Transverse colon (tissue), 4 donors: ENCODE measurements at regions not wholly inside any gene's neighbourhood (a gene's known extent, or its start where the extent isn't known, plus 50 kb on each side); places are given as distances from the start of the nearest gene placed in this dataset.

Experiments
- DNase-seq: peaks from one replicate; pipeline ENCODE4 v3.0.0-alpha.2; 2019
- H3K27ac ChIP-seq, 4 donors: fragments of 200-600 bp; sonication (generic); 2 replicates each; pipeline ENCODE4 v1.5.1; 2016 to 2018; ENCODE audit warnings: inconsistent platforms in 4 of 4
- H3K27me3 ChIP-seq: fragments of 200-600 bp; sonication (generic); 2 replicates; pipeline ENCODE4 v1.5.1; 2017; ENCODE audit warnings: inconsistent platforms
- H3K36me3 ChIP-seq, 4 donors: fragments of 200-600 bp; sonication (generic); 2 replicates each; pipeline ENCODE4 v1.5.1; 2017 to 2019; ENCODE audit warnings: inconsistent platforms in 4 of 4
- H3K4me1 ChIP-seq, 4 donors: fragments of 200-600 bp; sonication (generic); 2 replicates each; pipeline ENCODE4 v1.5.1; 2017 to 2020; ENCODE audit warnings: inconsistent platforms in 4 of 4
- H3K4me3 ChIP-seq, 4 donors: fragments of 200-600 bp; sonication (generic); 1 replicate in 1 of 4; 2 replicates in 3 of 4; pipeline versions ENCODE4 v1.5.1 to v1.6.1; 2017 to 2019; ENCODE audit warnings: inconsistent platforms in 4 of 4
- H3K9me3 ChIP-seq, 2 donors: fragments of 200-600 bp; sonication (generic); 2 replicates each; pipeline ENCODE4 v1.5.1; 2017 to 2019; ENCODE audit warnings: inconsistent platforms in 2 of 2
- EP300 ChIP-seq: sonication (generic); formaldehyde crosslinking; IDR thresholded peaks from one replicate; pipeline ENCODE4 v1.6.1; 2017; ENCODE audit warnings: antibody characterized with exemption, low read depth
- POLR2A ChIP-seq: fragments of 450-650 bp; IDR thresholded peaks from one replicate; pipeline ENCODE4 v1.6.1; 2016; ENCODE audit warnings: antibody characterized with exemption, mild to moderate bottlenecking, moderate library complexity
- POLR2AphosphoS5 ChIP-seq, 3 donors: sonication (generic); formaldehyde crosslinking; IDR thresholded peaks; one replicate each; pipeline ENCODE4 v1.6.1; 2016; ENCODE audit warnings: antibody characterized with exemption in 3 of 3
- WGBS, 2 donors: methylation state at CpG; one replicate each; pipeline ENCODE4 v1.1.5; 2018; ENCODE audit warnings: low coverage in 1 of 2; 5-methylcytosine and 5-hydroxymethylcytosine counted together
- in situ Hi-C, 4 donors: fragments of 200-750 bp; cut with MboI; loops; one replicate each; pipeline versions ENCODE4 v1.15.0 to v1.15.1; 2017; ENCODE audit warnings: low sequenced_read_pairs in 3 of 4, low pct_ligation_motif_present in 1 of 4, low pct_unique_long_range_greater_than_20kb in 1 of 4
- intact Hi-C: fragments of 100-400 bp; cut with DNase I; formaldehyde crosslinking; loops from one replicate; pipeline ENCODE4 v1.15.1; 2023; ENCODE audit warnings: low total_unique reads
- TF ChIP-seq, protein P1 (sequence below), 5 experiments: fragments of 200-600 bp in 3 of 5; fragments of 450-650 bp in 2 of 5; sonication (generic) in 3 of 5; IDR thresholded peaks; 1 replicate in 2 of 5; 2 replicates in 3 of 5; pipeline ENCODE4 v1.5.1; 2016 to 2017; ENCODE audit warnings: antibody characterized with exemption in 5 of 5, inconsistent platforms in 3 of 5, mild to moderate bottlenecking in 2 of 5, moderate library complexity in 1 of 5

DNA sequence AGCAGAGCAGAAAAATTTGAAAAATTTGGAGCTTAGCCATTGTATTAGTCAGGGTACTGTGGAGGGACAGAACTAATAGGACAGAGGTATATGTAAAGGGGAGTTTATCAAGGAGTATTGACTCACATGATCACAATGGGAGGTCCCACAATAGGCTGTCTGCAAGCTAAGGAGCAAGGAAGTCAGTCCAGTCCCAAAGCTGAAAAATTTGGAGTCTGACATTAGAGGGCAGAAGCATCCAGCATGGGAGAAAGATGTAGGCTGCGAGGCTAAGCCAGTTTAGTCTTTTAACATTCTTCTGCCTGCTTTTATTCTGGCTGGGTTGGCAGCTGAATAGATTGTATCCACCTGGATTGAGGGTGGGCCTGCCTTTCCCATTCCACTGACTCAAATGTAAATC lies 82.0 kb downstream of the SMPDL3A start:
- Histone ChIP-seq H3K27me3 (no peaks in the 10 kb centered on the region), H3K4me1 (no peaks in the 10 kb centered on the region), H3K36me3 (no peaks in the 10 kb centered on the region), H3K9me3 (no peaks in the 10 kb centered on the region), H3K27ac (no peak overlapping the region), H3K4me3 (no peak overlapping the region)
- in situ Hi-C loops (loop anchor here (10.0 to 25.0 kb wide), 2 partner anchors 441 to 444 kb away; no protein-coding TSS in a partner anchor), intact Hi-C loops (no loop called here)
- TF ChIP-seq POLR2A (no peak), POLR2AphosphoS5 (IDR thresholded peaks at IDR 0.05) (no peak)
- TF ChIP-seq, protein P1, sequence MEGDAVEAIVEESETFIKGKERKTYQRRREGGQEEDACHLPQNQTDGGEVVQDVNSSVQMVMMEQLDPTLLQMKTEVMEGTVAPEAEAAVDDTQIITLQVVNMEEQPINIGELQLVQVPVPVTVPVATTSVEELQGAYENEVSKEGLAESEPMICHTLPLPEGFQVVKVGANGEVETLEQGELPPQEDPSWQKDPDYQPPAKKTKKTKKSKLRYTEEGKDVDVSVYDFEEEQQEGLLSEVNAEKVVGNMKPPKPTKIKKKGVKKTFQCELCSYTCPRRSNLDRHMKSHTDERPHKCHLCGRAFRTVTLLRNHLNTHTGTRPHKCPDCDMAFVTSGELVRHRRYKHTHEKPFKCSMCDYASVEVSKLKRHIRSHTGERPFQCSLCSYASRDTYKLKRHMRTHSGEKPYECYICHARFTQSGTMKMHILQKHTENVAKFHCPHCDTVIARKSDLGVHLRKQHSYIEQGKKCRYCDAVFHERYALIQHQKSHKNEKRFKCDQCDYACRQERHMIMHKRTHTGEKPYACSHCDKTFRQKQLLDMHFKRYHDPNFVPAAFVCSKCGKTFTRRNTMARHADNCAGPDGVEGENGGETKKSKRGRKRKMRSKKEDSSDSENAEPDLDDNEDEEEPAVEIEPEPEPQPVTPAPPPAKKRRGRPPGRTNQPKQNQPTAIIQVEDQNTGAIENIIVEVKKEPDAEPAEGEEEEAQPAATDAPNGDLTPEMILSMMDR (IDR thresholded peaks at IDR 0.05) = no peak
- WGBS, 2 donors = 80 to 100% methylated on average over 1 of the region's 1 CpG
- DNase-seq = no peak

DNA sequence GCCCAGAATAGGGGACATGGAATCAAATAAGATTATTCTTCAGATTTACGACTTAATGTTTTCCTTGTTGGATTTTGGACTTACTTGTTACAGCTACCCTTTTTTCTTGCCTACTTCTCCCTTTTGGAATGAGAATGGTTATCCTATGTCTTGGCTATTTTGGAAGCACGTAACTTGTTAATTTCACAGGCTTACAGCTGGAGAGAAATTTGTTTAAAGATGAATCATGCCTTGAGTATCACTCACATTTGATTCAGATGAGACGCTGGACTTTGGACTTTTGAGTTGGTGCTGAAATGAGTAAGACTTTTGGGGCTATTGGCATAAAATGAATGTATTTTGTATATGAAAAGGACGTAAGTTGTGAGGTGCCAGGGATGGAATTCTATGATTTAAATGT lies 83.3 kb downstream of the SMPDL3A start:
- Histone ChIP-seq H3K36me3 (no peaks in the 10 kb centered on the region), H3K9me3 (no peaks in the 10 kb centered on the region), H3K4me3 (no peak overlapping the region), H3K27ac (no peak overlapping the region), H3K27me3 (no peaks in the 10 kb centered on the region), H3K4me1 (no peaks in the 10 kb centered on the region)
- WGBS, 2 donors = 54 to 80% methylated on average over 4 of the region's 4 CpGs
- no peak for DNase-seq
- in situ Hi-C loops (loop anchor here (10.0 to 25.0 kb wide), 2 partner anchors 440 to 442 kb away; no protein-coding TSS in a partner anchor), intact Hi-C loops (no loop called here)
- TF ChIP-seq, protein P1 (IDR thresholded peaks at IDR 0.05) = no peak
- TF ChIP-seq POLR2AphosphoS5 (IDR thresholded peaks at IDR 0.05) (no peak), EP300 (no peak), POLR2A (no peak)

DNA sequence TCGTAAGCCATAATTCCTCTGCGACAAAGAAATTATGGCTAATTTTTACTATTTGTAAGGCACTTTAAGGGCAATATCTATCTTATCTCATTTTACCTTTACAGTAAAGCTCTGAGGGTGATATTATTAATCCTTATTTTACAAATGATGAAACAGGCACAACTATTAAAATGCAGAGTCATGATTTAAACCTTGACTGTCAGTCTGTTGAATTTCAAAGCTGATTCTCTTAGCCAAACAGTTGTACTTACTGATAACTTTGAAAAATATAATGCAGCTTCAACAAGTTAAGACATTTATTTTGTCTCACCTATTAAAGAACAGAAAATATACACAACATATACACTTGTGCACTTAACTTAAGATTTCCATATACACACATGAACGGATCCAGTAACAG lies 88.2 kb downstream of the SMPDL3A start:
- DNase-seq = no peak
- Histone ChIP-seq H3K4me3 (no peak overlapping the region), H3K4me1 (no peaks in the 10 kb centered on the region), H3K36me3 (no peaks in the 10 kb centered on the region), H3K27ac (no peak overlapping the region), H3K9me3 (no peaks in the 10 kb centered on the region), H3K27me3 (no peaks in the 10 kb centered on the region)
- no peak for TF ChIP-seq POLR2AphosphoS5 (IDR thresholded peaks at IDR 0.05)
- WGBS, 2 donors = 70 to 85% methylated on average over 2 to 3 of the region's 3 CpGs
- intact Hi-C loops (loop anchor here (5.0 kb wide), 1 partner anchor 1810 kb away; no protein-coding TSS in a partner anchor), in situ Hi-C loops (loop anchor here in 1 of 4 donors (10.0 kb wide), 1 partner anchor 437 kb away; no protein-coding TSS in a partner anchor)

DNA sequence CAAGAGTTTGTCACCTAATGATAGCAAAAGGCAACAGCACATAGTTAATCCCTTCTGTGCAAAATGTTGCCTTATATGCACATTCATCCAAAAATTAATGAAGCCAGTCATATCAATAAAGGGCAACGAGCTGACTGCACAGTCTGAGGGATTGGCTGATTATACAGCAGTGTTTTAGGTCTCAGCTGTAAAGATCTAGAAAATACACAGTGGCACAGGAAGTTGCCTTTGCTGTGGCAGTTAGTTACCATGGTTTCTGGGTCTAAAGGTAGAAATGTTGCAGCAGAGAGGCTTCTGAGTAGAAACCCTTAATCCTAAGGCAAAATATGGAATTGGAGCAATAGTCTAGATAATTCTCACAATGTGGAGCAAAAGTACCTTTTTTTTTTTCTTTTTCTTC lies 89.7 kb downstream of the SMPDL3A start:
- no peak overlapping the region for H3K4me3 ChIP-seq
- no peaks in the 10 kb centered on the region for H3K9me3 ChIP-seq
- 11 to 14% methylated on average over 1 of the region's 1 CpG for WGBS, 2 donors
- in situ Hi-C loops (loop anchor here in 1 of 4 donors (10.0 kb wide), 1 partner anchor 436 kb away; no protein-coding TSS in a partner anchor), intact Hi-C loops (loop anchor here (5.0 kb wide), 1 partner anchor 1809 kb away; no protein-coding TSS in a partner anchor)
- no peaks in the 10 kb centered on the region for H3K4me1 ChIP-seq
- TF ChIP-seq EP300 = no peak
- TF ChIP-seq, protein P1 (IDR thresholded peaks at IDR 0.05) = no peak
- TF ChIP-seq POLR2A = no peak
- no peak for TF ChIP-seq POLR2AphosphoS5 (IDR thresholded peaks at IDR 0.05)
- no peaks in the 10 kb centered on the region for H3K36me3 ChIP-seq
- no peak for DNase-seq
- H3K27me3 ChIP-seq = no peaks in the 10 kb centered on the region
- no peak overlapping the region for H3K27ac ChIP-seq

DNA sequence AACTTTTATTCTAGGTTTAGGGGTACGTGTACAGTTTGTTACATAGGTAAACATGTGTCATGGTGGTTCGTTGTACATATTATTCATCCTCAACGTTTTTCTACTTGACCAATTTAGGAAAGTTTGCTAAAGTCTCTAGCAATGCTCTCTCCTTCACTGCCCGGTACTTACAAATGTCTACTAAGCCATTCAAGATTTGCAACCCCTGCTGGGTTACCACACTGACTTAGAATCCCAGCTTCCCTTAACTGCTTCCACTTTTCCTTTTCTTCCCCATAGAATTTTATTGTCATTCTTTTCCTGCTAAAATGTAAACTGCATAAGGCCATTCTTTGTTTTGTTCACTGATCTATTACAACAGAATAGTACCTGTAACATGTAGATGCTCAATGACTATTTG lies 97.4 kb downstream of the SMPDL3A start:
- DNase-seq = no peak
- TF ChIP-seq POLR2AphosphoS5 (IDR thresholded peaks at IDR 0.05) (no peak), EP300 (no peak)
- TF ChIP-seq, protein P1 (IDR thresholded peaks at IDR 0.05) = no peak

More for the DNA sequence above, 97.4 kb downstream of the SMPDL3A start:
- Histone ChIP-seq H3K4me3 (no peak overlapping the region), H3K36me3 (no peaks in the 10 kb centered on the region), H3K4me1 (no peaks in the 10 kb centered on the region), H3K9me3 (no peaks in the 10 kb centered on the region), H3K27ac (no peak overlapping the region), H3K27me3 (no peaks in the 10 kb centered on the region)
- 57 to 63% methylated on average over 4 of the region's 4 CpGs for WGBS, 2 donors
- in situ Hi-C loops (no loop called here), intact Hi-C loops (no loop called here)
